GM12873 (cell line): ENCODE measurements at regions not wholly inside any gene's neighbourhood (a gene's known extent, or its start where the extent isn't known, plus 50 kb on each side); places are given as distances from the start of the nearest gene placed in this dataset.

Experiments
- TF ChIP-seq, protein P1 (sequence below): IDR thresholded peaks from 2 replicates; pipeline ENCODE4 v1.5.1; 2012; ENCODE audit warnings: low read depth, mild to moderate bottlenecking, moderate library complexity, low read length, control low read depth; ENCODE audit not compliant: insufficient read depth; ENCODE audit errors: missing control alignments

GRCh38 chrX:110965409-110966090, 130.4 kb upstream of the PAK3 start:
- TF ChIP-seq, protein P1, sequence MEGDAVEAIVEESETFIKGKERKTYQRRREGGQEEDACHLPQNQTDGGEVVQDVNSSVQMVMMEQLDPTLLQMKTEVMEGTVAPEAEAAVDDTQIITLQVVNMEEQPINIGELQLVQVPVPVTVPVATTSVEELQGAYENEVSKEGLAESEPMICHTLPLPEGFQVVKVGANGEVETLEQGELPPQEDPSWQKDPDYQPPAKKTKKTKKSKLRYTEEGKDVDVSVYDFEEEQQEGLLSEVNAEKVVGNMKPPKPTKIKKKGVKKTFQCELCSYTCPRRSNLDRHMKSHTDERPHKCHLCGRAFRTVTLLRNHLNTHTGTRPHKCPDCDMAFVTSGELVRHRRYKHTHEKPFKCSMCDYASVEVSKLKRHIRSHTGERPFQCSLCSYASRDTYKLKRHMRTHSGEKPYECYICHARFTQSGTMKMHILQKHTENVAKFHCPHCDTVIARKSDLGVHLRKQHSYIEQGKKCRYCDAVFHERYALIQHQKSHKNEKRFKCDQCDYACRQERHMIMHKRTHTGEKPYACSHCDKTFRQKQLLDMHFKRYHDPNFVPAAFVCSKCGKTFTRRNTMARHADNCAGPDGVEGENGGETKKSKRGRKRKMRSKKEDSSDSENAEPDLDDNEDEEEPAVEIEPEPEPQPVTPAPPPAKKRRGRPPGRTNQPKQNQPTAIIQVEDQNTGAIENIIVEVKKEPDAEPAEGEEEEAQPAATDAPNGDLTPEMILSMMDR: no peak

GRCh38 chrX:110964786-110965185, 131.2 kb upstream of the PAK3 start:
- TF ChIP-seq, protein P1: no peak

GRCh38 chrX:110962451-110962850, 133.5 kb upstream of the PAK3 start:
- TF ChIP-seq, protein P1: no peak

DNA sequence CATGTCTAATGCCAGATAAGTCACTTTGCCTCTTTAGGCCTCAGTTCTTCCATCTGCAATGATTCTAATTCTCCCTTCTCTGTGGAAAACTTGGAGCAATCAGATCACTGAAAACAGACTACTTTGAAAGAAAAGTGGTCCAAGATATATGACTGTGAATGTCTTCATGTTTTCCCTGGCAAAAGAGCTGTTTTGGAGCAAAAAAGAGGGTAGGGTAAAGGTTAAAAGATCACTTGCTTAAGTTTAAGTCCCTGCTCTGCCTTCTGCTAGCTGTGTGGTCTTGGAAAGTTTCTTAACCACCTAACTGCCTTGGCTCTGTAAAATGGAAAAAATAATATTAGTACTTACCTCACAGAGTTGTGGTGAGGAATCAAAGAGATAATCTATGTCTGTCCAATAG, 140.3 kb upstream of the PAK3 start:
- TF ChIP-seq, protein P1: no peak

- TF ChIP-seq, protein P1: no peak
Measured at GRCh38 chrX:110954428-110955100, 141.4 kb upstream of the PAK3 start.

GRCh38 chrX:110951472-110952269, 144.3 kb upstream of the PAK3 start:
- TF ChIP-seq, protein P1: no peak
